ENCODE measurements at regions not wholly inside any gene's neighbourhood (a gene's known extent, or its start where the extent isn't known, plus 50 kb on each side); places are given as distances from the start of the nearest gene placed in this dataset.

GRCh38 chr2:239716009-239716408 lies 309.1 kb downstream of the NDUFA10 start:
- H3K4me3 ChIP-seq (replicated peaks in 1 of 4; ENCODE audit: control extremely low read depth in 1 of 4, insufficient read depth in 1 of 4, low read depth in 3 of 4, low read length in 4 of 4): no peak overlapping the region
- H3K27ac ChIP-seq (ENCODE audit: insufficient read depth, low read length): no peak overlapping the region
- H3K79me2 ChIP-seq (ENCODE audit: control insufficient read depth, insufficient read depth, low read length): no peaks in the 10 kb centered on the region
- H2AFZ ChIP-seq (ENCODE audit: low read length): no peak overlapping the region
- H3K27me3 ChIP-seq (ENCODE audit: control insufficient read depth, insufficient read depth, low read length): no peaks in the 10 kb centered on the region
- no peaks in the 10 kb centered on the region for H3K4me1 ChIP-seq (ENCODE audit: control insufficient read depth, extremely low read depth, insufficient read depth, low read length)
- no peak for DNase-seq (ENCODE audit: low read depth in 2 of 2)
- no peaks in the 10 kb centered on the region for H3K9me3 ChIP-seq (ENCODE audit: control insufficient read depth, insufficient read depth, low read depth, low read length)
- TF ChIP-seq, protein P1, sequence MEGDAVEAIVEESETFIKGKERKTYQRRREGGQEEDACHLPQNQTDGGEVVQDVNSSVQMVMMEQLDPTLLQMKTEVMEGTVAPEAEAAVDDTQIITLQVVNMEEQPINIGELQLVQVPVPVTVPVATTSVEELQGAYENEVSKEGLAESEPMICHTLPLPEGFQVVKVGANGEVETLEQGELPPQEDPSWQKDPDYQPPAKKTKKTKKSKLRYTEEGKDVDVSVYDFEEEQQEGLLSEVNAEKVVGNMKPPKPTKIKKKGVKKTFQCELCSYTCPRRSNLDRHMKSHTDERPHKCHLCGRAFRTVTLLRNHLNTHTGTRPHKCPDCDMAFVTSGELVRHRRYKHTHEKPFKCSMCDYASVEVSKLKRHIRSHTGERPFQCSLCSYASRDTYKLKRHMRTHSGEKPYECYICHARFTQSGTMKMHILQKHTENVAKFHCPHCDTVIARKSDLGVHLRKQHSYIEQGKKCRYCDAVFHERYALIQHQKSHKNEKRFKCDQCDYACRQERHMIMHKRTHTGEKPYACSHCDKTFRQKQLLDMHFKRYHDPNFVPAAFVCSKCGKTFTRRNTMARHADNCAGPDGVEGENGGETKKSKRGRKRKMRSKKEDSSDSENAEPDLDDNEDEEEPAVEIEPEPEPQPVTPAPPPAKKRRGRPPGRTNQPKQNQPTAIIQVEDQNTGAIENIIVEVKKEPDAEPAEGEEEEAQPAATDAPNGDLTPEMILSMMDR (conservative IDR thresholded peaks at IDR 0.05 in 1 of 2, IDR thresholded peaks at IDR 0.05 in 1 of 2; ENCODE audit: low read depth in 1 of 2, low read length in 2 of 2): no peak
- TF ChIP-seq EZH2 (IDR thresholded peaks at IDR 0.05; ENCODE audit: low read length, missing control alignments): no peak
- no peaks in the 10 kb centered on the region for H4K20me1 ChIP-seq (ENCODE audit: control insufficient read depth, extremely low read depth, insufficient read depth, low read length)
- no peaks in the 10 kb centered on the region for H3K36me3 ChIP-seq (ENCODE audit: control insufficient read depth, insufficient read depth, low read length)
- H3K9ac ChIP-seq (ENCODE audit: insufficient read depth, low read length): no peak overlapping the region
- H3K4me2 ChIP-seq (ENCODE audit: extremely low read depth, insufficient read depth, low read length): no peak overlapping the region

DNA sequence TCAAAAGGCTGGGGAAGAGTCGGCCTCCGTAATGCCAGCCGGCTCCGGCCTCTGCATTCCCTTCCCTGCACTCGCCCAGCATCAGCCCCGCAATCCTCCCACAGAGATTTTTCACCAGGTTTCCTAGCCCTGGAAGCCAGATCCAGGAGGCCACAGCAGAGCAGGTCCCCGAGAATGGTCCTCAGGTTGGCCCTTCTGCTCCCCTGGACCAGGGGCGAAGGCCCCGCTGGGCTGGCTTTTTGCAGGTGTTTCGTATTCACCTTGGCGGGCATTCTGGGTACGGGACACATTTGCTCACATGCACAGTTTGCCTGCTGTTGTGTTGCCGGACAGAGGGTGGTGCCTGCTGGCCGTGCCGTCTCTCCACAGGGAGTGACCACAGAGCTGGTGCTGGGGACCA lies 309.5 kb downstream of the NDUFA10 start:
- Histone ChIP-seq H3K4me2 (ENCODE audit: extremely low read depth, insufficient read depth, low read length) (no peak overlapping the region), H3K9ac (ENCODE audit: insufficient read depth, low read length) (no peak overlapping the region), H3K27ac (ENCODE audit: insufficient read depth, low read length) (no peak overlapping the region), H3K79me2 (ENCODE audit: control insufficient read depth, insufficient read depth, low read length) (no peaks in the 10 kb centered on the region), H3K9me3 (ENCODE audit: control insufficient read depth, insufficient read depth, low read depth, low read length) (no peaks in the 10 kb centered on the region), H4K20me1 (ENCODE audit: control insufficient read depth, extremely low read depth, insufficient read depth, low read length) (no peaks in the 10 kb centered on the region), H2AFZ (ENCODE audit: low read length) (no peak overlapping the region), H3K36me3 (ENCODE audit: control insufficient read depth, insufficient read depth, low read length) (no peaks in the 10 kb centered on the region), H3K4me1 (ENCODE audit: control insufficient read depth, extremely low read depth, insufficient read depth, low read length) (no peaks in the 10 kb centered on the region), H3K4me3 (replicated peaks in 1 of 4; ENCODE audit: control extremely low read depth in 1 of 4, insufficient read depth in 1 of 4, low read depth in 3 of 4, low read length in 4 of 4) (no peak overlapping the region), H3K27me3 (ENCODE audit: control insufficient read depth, insufficient read depth, low read length) (no peaks in the 10 kb centered on the region)
- TF ChIP-seq EZH2 (IDR thresholded peaks at IDR 0.05; ENCODE audit: low read length, missing control alignments): no peak
- TF ChIP-seq, protein P1 (conservative IDR thresholded peaks at IDR 0.05 in 1 of 2, IDR thresholded peaks at IDR 0.05 in 1 of 2; ENCODE audit: low read depth in 1 of 2, low read length in 2 of 2): no peak
- DNase-seq (ENCODE audit: low read depth in 2 of 2): no peak

- TF ChIP-seq, protein P1 (conservative IDR thresholded peaks at IDR 0.05 in 1 of 2, IDR thresholded peaks at IDR 0.05 in 1 of 2; ENCODE audit: low read depth in 1 of 2, low read length in 2 of 2): no peak
- TF ChIP-seq EZH2 (IDR thresholded peaks at IDR 0.05; ENCODE audit: low read length, missing control alignments): no peak
- Histone ChIP-seq H3K9ac (ENCODE audit: insufficient read depth, low read length) (no peak overlapping the region), H3K4me2 (ENCODE audit: extremely low read depth, insufficient read depth, low read length) (no peak overlapping the region), H3K4me3 (replicated peaks in 1 of 4; ENCODE audit: control extremely low read depth in 1 of 4, insufficient read depth in 1 of 4, low read depth in 3 of 4, low read length in 4 of 4) (no peak overlapping the region), H3K4me1 (ENCODE audit: control insufficient read depth, extremely low read depth, insufficient read depth, low read length) (no peaks in the 10 kb centered on the region), H4K20me1 (ENCODE audit: control insufficient read depth, extremely low read depth, insufficient read depth, low read length) (no peaks in the 10 kb centered on the region), H2AFZ (ENCODE audit: low read length) (no peak overlapping the region), H3K79me2 (ENCODE audit: control insufficient read depth, insufficient read depth, low read length) (no peaks in the 10 kb centered on the region), H3K9me3 (ENCODE audit: control insufficient read depth, insufficient read depth, low read depth, low read length) (no peaks in the 10 kb centered on the region), H3K36me3 (ENCODE audit: control insufficient read depth, insufficient read depth, low read length) (no peaks in the 10 kb centered on the region), H3K27ac (ENCODE audit: insufficient read depth, low read length) (no peak overlapping the region), H3K27me3 (ENCODE audit: control insufficient read depth, insufficient read depth, low read length) (no peaks in the 10 kb centered on the region)
- DNase-seq (ENCODE audit: low read depth in 2 of 2): no peak
Measured at GRCh38 chr2:239715202-239715601, 309.9 kb downstream of the NDUFA10 start.
